Testis (tissue), 2 donors: ENCODE measurements at regions not wholly inside any gene's neighbourhood (a gene's known extent, or its start where the extent isn't known, plus 50 kb on each side); places are given as distances from the start of the nearest gene placed in this dataset.

Source experiments
- POLR2A ChIP-seq: fragments of 450-650 bp; IDR thresholded peaks from one replicate; pipeline ENCODE4 v1.6.1; 2017; ENCODE audit warnings: antibody characterized with exemption, mild to moderate bottlenecking, moderate library complexity
- TF ChIP-seq, protein P1 (sequence below), 3 experiments: fragments of 450-650 bp in 2 of 3; fragments of 200-600 bp in 1 of 3; sonication (generic) in 1 of 3; IDR thresholded peaks; one replicate each; pipeline ENCODE4 v1.5.1; 2016 to 2019; ENCODE audit warnings: antibody characterized with exemption in 3 of 3, mild to moderate bottlenecking in 2 of 3, moderate library complexity in 1 of 3

- TF ChIP-seq POLR2A = no peak
- TF ChIP-seq, protein P1, sequence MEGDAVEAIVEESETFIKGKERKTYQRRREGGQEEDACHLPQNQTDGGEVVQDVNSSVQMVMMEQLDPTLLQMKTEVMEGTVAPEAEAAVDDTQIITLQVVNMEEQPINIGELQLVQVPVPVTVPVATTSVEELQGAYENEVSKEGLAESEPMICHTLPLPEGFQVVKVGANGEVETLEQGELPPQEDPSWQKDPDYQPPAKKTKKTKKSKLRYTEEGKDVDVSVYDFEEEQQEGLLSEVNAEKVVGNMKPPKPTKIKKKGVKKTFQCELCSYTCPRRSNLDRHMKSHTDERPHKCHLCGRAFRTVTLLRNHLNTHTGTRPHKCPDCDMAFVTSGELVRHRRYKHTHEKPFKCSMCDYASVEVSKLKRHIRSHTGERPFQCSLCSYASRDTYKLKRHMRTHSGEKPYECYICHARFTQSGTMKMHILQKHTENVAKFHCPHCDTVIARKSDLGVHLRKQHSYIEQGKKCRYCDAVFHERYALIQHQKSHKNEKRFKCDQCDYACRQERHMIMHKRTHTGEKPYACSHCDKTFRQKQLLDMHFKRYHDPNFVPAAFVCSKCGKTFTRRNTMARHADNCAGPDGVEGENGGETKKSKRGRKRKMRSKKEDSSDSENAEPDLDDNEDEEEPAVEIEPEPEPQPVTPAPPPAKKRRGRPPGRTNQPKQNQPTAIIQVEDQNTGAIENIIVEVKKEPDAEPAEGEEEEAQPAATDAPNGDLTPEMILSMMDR (IDR thresholded peaks at IDR 0.05) = no peak
Measured at GRCh38 chr3:139778682-139779233, 101.0 kb upstream of the NMNAT3 start.
